ENCODE measurements at regions not wholly inside any gene's neighbourhood (a gene's known extent, or its start where the extent isn't known, plus 50 kb on each side); places are given as distances from the start of the nearest gene placed in this dataset.

- TF ChIP-seq CTCF (IDR thresholded peaks at IDR 0.05; ENCODE audit: insufficient read depth, low read depth, low read length) (no peak), EZH2 (IDR thresholded peaks at IDR 0.05; ENCODE audit: insufficient read depth, low read length) (no peak)
These were observed 1654.6 kb upstream of the RAG2 start for GRCh38 chr11:38252620-38253019.
